Stomach (tissue), 8 donors: ENCODE measurements at regions not wholly inside any gene's neighbourhood (a gene's known extent, or its start where the extent isn't known, plus 50 kb on each side); places are given as distances from the start of the nearest gene placed in this dataset.

Source experiments
- DNase-seq, 2 donors: peaks; one replicate each; pipeline versions ENCODE4 v3.0.0 to v3.0.0-alpha.2; 2013 to 2019
- H3K27ac ChIP-seq, 5 donors: fragments of 200-600 bp in 4 of 5; sonication (generic) in 4 of 5; one replicate each; pipeline ENCODE4 v1.5.1; 2013 to 2019; ENCODE audit warnings: mild to moderate bottlenecking in 1 of 5, moderate library complexity in 1 of 5
- H3K27me3 ChIP-seq, 3 donors: fragments of 200-600 bp; sonication (generic); one replicate each; pipeline ENCODE4 v1.5.1; 2017 to 2019; ENCODE audit warnings: mixed run types in 1 of 3
- H3K36me3 ChIP-seq, 4 donors: fragments of 200-600 bp; sonication (generic); 1 replicate in 3 of 4; 2 replicates in 1 of 4; pipeline ENCODE4 v1.5.1; 2016 to 2019
- H3K4me1 ChIP-seq, 4 donors: fragments of 200-600 bp; sonication (generic); one replicate each; pipeline ENCODE4 v1.5.1; 2016 to 2019
- H3K4me3 ChIP-seq, 4 donors: fragments of 200-600 bp; sonication (generic) in 3 of 4; one replicate each; pipeline ENCODE4 v1.5.1; 2016 to 2019; ENCODE audit warnings: mild to moderate bottlenecking in 1 of 4
- H3K9me3 ChIP-seq, 4 donors: fragments of 200-600 bp; sonication (generic); one replicate each; pipeline ENCODE4 v1.5.1; 2016 to 2019
- EP300 ChIP-seq: sonication (generic); formaldehyde crosslinking; IDR thresholded peaks from one replicate; pipeline ENCODE4 v1.6.1; 2017; ENCODE audit warnings: antibody characterized with exemption
- POLR2A ChIP-seq, 4 donors: fragments of 450-650 bp; IDR thresholded peaks; one replicate each; pipeline ENCODE4 v1.6.1; 2016; ENCODE audit warnings: antibody characterized with exemption in 4 of 4, control low read depth in 2 of 4, mild to moderate bottlenecking in 1 of 4, moderate library complexity in 1 of 4
- POLR2AphosphoS5 ChIP-seq, 3 donors: sonication (generic); formaldehyde crosslinking; IDR thresholded peaks; one replicate each; pipeline ENCODE4 v1.6.1; 2016; ENCODE audit warnings: antibody characterized with exemption in 3 of 3
- WGBS, 5 donors: extraction: QIAGEN DNeasy Blood & Tissue Kit in 3 of 5; methylation state at CpG; one replicate each; pipeline versions ENCODE4 v1.1.5 to v1.1.7; 2013 to 2018; 5-methylcytosine and 5-hydroxymethylcytosine counted together
- intact Hi-C: fragments of 100-400 bp; cut with DNase I; formaldehyde crosslinking; loops from one replicate; pipeline ENCODE4 v1.15.1; 2023; ENCODE audit warnings: low total_unique reads
- TF ChIP-seq, protein P1 (sequence below), 7 experiments: fragments of 450-650 bp in 4 of 7; fragments of 200-600 bp in 3 of 7; sonication (generic) in 3 of 7; IDR thresholded peaks; one replicate each; pipeline ENCODE4 v1.5.1; 2016 to 2019; ENCODE audit warnings: antibody characterized with exemption in 7 of 7, control low read depth in 2 of 7, mild to moderate bottlenecking in 1 of 7
- donor health status: healthy with polysubstance abuse.
- donor health status: Bipolar disorder and iron deficiency.
- donor health status: healthy.

DNA sequence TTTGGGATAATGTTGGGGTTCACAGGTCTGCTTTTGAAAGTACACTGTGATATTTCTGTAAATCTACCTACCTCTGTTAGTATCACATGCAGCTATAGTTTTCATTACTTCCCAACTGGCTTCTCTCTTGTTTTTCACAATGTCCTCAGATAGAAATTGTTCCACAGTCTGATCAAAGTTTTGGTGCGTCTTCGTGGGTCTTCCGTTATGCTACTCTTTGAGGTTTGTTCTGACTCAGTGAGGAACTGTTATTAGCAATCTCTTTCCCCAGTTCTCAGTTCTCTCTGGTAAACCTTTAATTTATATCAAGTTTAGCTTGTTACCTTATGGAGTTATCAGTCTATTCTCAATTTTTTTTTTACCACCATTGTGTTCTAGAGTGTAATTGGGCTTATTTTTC lies 2061.2 kb upstream of the CDH9 start:
- Histone ChIP-seq H3K4me1 (no peaks in the 10 kb centered on the region), H3K36me3 (no peaks in the 10 kb centered on the region), H3K9me3 (no peaks in the 10 kb centered on the region), H3K27me3 (no peaks in the 10 kb centered on the region), H3K27ac (no peak overlapping the region), H3K4me3 (no peak overlapping the region)
- intact Hi-C loops, result no loop called here
- WGBS, 5 donors, result 88 to 99% (median 91%) methylated on average over 3 of the region's 3 CpGs
- no peak for DNase-seq
- TF ChIP-seq POLR2A (IDR thresholded peaks at IDR 0.05) (no peak), EP300 (no peak), POLR2AphosphoS5 (IDR thresholded peaks at IDR 0.05) (no peak)
- TF ChIP-seq, protein P1, sequence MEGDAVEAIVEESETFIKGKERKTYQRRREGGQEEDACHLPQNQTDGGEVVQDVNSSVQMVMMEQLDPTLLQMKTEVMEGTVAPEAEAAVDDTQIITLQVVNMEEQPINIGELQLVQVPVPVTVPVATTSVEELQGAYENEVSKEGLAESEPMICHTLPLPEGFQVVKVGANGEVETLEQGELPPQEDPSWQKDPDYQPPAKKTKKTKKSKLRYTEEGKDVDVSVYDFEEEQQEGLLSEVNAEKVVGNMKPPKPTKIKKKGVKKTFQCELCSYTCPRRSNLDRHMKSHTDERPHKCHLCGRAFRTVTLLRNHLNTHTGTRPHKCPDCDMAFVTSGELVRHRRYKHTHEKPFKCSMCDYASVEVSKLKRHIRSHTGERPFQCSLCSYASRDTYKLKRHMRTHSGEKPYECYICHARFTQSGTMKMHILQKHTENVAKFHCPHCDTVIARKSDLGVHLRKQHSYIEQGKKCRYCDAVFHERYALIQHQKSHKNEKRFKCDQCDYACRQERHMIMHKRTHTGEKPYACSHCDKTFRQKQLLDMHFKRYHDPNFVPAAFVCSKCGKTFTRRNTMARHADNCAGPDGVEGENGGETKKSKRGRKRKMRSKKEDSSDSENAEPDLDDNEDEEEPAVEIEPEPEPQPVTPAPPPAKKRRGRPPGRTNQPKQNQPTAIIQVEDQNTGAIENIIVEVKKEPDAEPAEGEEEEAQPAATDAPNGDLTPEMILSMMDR (IDR thresholded peaks at IDR 0.05), result no peak

DNA sequence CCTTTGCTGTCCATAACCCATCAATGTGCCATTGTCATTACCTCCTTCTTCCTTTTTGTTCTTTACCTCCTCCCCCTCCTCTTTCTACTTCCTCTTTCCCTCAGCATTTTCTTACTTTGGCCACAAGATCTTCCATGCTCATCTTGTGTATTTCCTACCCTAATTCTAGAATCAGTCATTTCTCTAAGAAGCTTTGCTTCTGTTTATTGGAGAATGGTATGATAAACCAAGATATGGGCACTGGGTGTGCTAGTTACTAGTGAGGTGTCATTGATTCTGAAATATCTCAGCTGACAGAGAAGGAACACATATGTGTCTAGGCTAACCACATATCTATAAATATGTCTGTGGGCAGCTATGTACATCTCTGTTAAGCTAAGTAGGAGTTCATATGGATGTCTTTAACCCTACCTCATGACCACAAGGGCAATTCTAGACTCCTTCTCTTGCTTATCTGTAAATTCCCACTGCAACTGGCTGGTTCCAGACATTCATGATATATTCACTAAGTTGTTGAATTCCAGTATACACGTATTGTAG lies 2051.3 kb upstream of the CDH9 start:
- DNase-seq, result no peak
- no peaks in the 10 kb centered on the region for H3K9me3 ChIP-seq
- H3K4me1 ChIP-seq, result no peaks in the 10 kb centered on the region
- H3K27ac ChIP-seq, result no peak overlapping the region
- H3K27me3 ChIP-seq, result no peaks in the 10 kb centered on the region
- H3K4me3 ChIP-seq, result no peak overlapping the region
- TF ChIP-seq, protein P1 (IDR thresholded peaks at IDR 0.05), result no peak
- TF ChIP-seq EP300, result no peak
- no peak for TF ChIP-seq POLR2A (IDR thresholded peaks at IDR 0.05)
- no peaks in the 10 kb centered on the region for H3K36me3 ChIP-seq
- 59 to 88% (median 69%) methylated on average over 1 of the region's 1 CpG for WGBS, 5 donors
- intact Hi-C loops, result no loop called here

DNA sequence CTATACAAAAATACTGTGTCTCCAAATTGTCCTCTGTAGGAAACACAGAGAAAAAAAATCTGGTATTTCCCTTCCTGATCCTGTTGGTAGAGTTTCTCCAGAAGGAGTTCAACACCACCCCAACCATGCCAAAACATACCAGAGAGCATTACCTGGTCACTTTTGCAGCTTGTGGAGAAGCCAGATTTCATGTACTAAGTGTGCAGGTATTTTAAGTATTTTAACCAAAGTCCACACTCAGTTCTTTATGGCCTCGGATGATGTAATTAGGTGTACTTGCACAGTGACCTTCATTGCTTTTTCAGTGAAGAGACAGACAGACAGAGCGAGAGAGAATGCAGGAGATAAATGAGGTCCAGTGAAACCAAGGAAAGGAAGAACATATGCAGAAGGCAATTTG lies 2046.8 kb upstream of the CDH9 start:
- TF ChIP-seq, protein P1 (IDR thresholded peaks at IDR 0.05), result no peak
- no peak for TF ChIP-seq POLR2AphosphoS5 (IDR thresholded peaks at IDR 0.05)
- no peak for TF ChIP-seq EP300
- TF ChIP-seq POLR2A (IDR thresholded peaks at IDR 0.05), result no peak
- no peak for DNase-seq
- no peak overlapping the region for H3K4me3 ChIP-seq
- no peaks in the 10 kb centered on the region for H3K4me1 ChIP-seq
- no peaks in the 10 kb centered on the region for H3K27me3 ChIP-seq
- H3K27ac ChIP-seq, result no peak overlapping the region
- WGBS, 5 donors, result 77 to 85% (median 79%) methylated on average over 2 of the region's 2 CpGs
- no peaks in the 10 kb centered on the region for H3K9me3 ChIP-seq
- intact Hi-C loops, result no loop called here
- H3K36me3 ChIP-seq, result no peaks in the 10 kb centered on the region

DNA sequence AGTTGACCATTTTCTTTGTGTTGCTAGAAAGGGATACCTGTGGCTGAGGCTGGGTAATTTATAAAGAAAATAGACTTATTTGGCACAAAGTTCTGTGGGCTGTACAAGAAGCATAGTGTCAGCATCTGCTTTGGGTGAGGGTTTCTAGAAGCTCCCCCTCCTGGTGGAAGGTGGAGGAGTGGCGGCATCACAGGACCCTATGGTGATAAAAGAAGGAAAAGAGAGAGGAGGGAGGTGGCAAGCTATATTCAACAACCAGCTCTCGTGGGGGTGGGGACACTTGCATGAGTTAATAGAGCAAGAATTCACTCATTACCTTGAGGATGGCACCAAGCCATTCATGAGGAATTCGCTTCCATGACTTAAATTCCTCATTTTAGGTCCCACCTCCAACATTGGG lies 2041.4 kb upstream of the CDH9 start:
- intact Hi-C loops, result no loop called here
- H3K4me1 ChIP-seq, result no peaks in the 10 kb centered on the region
- no peaks in the 10 kb centered on the region for H3K27me3 ChIP-seq
- TF ChIP-seq, protein P1 (IDR thresholded peaks at IDR 0.05), result peak in 1 of 7 experiments; percentile 7
- no peak for TF ChIP-seq EP300
- no peaks in the 10 kb centered on the region for H3K36me3 ChIP-seq
- H3K27ac ChIP-seq, result no peak overlapping the region
- H3K4me3 ChIP-seq, result no peak overlapping the region
- DNase-seq, result no peak
- 67 to 72% (median 68%) methylated on average over 3 of the region's 3 CpGs for WGBS, 5 donors
- no peaks in the 10 kb centered on the region for H3K9me3 ChIP-seq
